Fibroblast of peridontal ligament (primary cell): ENCODE measurements at regions not wholly inside any gene's neighbourhood (a gene's known extent, or its start where the extent isn't known, plus 50 kb on each side); places are given as distances from the start of the nearest gene placed in this dataset.

Experiments
- DNase-seq: peaks from one replicate; pipeline ENCODE4 v3.0.0-alpha.2; 2010; ENCODE audit errors: extremely low read depth

- no peak for DNase-seq
These were observed 153.9 kb upstream of the MPPED2 start for GRCh38 chr11:30740091-30740490.

GRCh38 chr11:30735946-30736345, 149.8 kb upstream of the MPPED2 start:
- no peak for DNase-seq

- no peak for DNase-seq
These were observed 147.6 kb upstream of the MPPED2 start for GRCh38 chr11:30733748-30734147.

GRCh38 chr11:30730011-30730410, 143.9 kb upstream of the MPPED2 start:
- DNase-seq = no peak

- no peak for DNase-seq
These were observed 143.1 kb upstream of the MPPED2 start for GRCh38 chr11:30729187-30729713.

DNA sequence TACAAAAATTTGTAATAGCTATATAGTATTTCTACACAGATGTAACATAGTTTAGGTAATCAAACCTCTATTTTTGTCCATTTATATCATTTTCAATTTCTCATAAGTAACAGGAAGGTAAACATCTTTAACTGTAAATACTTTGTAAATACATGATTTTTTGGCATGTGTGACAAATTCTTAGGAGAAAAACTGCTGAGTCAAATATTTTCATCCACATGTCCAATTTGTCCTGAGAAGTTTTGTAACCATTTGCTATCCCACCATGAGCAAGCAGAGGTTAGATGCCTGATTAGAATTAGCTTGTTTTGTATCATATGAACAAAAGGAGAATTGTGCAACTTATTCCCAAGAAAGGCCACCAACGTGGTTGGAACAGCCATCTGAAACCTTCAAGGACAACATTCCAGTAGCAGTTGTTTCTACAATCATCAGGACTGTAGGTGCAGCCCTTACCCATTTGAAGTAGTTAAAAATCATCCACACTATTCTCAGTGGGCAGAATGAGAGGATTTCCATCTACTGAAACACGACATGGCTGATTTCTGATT, 139.6 kb upstream of the MPPED2 start:
- no peak for DNase-seq

DNA sequence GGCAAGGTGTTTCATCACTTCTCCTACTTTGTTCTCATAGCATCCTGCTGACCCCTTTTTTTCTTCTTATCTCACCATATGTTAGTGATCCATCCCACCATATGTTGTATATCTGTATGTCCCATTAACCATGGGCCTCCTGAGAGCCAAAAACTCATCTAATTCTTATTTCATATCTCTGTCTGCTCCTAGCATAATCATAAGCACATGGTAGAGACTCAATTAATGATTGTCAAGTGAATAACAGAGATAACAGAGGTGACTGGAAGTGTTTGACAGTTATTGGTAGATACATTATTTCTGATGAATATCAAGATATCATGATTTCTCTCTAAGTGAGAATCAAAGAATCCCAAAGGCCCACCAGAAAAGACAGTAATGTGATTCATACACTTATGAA, 138.1 kb upstream of the MPPED2 start:
- no peak for DNase-seq

DNA sequence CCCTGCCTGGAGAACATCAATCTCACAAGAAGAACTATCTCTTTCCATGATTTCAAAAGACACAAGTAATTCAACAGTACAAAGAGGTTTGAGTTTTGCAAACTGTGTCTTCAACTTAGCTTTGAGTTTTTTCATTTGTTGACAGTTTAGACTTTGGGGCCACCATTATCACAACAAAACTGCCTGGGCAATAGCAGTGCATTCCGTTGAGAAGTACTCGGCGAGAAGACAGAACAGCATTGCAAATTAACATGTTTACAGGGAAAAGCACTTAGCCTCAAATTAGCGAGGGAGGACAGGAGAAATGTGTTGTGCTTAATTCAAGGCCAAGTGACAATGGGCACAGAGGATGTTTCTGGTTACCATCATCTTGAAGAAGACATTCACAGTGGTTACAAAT, 133.2 kb upstream of the MPPED2 start:
- DNase-seq = no peak

DNA sequence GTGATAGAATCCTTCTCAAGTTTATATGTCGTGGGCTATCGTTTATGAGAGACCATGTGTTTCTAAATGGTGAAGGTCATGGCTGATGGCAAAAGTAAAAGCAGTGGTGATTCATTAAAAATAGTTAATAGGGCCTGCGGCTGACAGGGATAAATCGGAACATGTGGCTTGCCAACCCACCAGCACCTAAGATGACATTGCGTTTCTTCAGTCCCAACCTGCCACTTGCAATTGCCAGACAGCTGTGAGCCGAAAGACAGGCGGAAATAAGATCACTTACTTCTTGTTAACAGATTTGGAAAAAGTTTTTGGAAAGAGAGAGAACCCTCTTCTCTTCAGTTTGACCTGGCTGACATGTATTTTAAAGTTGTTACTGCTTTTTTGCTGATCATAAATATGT, 131.5 kb upstream of the MPPED2 start:
- DNase-seq = no peak

GRCh38 chr11:30717009-30717408, 130.9 kb upstream of the MPPED2 start:
- no peak for DNase-seq

- DNase-seq = no peak
These were observed 126.6 kb upstream of the MPPED2 start for GRCh38 chr11:30712749-30713148.

DNA sequence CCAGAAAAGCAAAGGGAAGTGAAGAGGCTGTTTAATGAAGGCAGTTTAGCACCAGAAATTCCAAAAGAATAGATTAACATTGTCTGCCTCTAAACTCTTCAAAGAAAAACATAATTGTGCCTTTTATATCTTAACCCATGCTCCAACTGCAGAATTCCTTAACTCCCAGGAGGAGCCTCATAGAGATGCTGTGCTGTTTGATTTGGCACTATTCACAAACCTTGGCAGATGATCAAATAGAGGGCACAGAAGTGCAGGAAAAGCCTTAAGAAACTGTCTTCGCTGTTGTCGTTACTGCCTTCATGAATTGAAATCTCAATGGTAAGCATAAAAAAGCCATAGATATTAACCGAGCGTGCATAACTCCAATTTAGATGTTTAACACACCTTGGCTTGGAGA, 124.1 kb upstream of the MPPED2 start:
- no peak for DNase-seq

GRCh38 chr11:30707110-30707509, 121.0 kb upstream of the MPPED2 start:
- no peak for DNase-seq

DNA sequence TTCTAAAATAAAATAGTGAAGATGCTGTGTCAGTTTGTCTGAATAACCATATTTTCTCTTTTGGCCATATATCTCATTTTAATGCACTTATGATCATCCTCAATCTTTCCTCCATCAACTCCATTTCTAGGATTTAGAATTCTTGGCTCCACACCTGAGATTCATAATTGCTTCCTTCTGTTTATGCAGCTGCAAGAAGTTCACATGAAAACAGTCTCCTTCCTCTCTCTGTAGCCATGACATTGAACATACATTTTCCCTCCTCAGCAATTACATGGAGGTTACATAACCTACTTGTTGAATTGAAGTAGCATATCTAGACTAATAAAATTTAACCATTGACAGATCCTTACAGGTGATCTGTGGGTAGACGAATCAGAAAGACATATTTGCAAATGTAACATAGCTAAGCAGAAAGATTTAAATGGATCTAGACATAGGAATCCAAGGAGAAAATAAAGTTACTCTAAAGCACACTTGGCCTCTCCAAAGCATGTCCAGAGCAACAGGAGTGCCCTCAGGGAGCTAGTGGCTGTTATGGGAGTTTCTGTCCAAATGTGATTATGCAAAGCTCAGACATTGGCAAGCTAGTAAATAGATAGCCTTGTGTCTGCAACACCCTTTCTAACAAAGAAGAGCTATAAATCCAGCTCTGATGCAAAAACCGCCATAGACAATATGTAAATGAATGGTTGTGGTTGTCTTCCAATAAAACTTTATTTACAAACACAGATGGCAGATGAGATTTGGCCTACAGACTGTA, 119.9 kb upstream of the MPPED2 start:
- no peak for DNase-seq

DNA sequence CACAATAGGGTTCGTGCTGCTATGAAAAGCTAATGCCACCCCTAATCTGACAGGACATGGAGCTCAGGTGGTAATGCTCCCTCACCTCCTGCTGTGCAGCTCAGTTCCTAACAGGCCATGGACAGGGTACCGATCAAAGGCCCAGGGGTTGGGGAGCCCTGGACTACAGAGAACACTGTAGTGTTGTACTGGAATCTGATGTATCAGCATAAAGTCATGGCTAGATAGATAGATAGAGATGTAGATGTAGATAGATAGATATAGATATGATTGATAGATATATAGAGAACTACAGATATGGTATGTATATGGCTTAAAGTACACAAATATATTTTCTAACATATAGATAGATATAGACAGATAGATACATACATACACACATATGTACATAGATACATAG, 112.3 kb upstream of the MPPED2 start:
- DNase-seq = no peak

DNA sequence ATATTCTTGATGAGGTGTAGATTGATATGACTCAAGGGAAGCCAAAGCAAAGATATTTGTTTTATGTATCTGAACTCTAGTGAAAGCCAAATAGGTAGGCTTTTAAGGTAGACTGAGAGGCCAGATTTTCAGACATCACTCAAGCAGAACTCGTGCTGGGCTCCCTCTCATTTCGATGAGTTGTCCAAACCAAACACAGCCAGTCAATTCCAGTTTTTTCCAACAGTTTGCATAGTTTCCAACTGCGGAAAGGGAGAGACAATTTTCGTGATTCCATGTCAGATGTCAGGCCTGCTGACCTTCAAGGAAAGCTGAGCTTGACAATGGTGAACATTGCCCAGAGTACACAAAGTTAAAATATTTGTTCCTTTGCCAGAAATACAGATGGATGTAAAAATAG, 110.9 kb upstream of the MPPED2 start:
- no peak for DNase-seq

DNA sequence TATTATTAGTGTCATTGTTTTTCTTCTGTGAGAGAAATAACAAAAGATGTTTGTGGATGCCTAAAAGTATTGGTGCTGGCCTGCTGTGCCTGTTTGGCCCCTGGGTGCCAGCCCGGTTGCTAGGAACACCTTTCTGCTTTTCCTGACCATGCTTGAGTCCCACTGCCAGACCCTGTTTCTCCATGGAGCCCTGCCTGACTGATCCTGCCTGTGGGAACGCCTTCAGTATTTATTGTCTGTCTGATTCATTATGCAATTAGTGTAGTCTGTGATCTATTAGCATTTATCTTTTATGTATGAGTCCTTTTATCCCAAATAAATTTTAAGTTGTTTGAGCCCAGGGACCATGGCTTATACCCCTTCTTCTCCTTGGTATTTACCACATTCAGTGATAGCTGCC, 98.6 kb upstream of the MPPED2 start:
- no peak for DNase-seq

- no peak for DNase-seq
These were observed 97.0 kb upstream of the MPPED2 start for GRCh38 chr11:30683176-30683575.

- no peak for DNase-seq
These were observed 80.7 kb upstream of the MPPED2 start for GRCh38 chr11:30666817-30667216.

DNA sequence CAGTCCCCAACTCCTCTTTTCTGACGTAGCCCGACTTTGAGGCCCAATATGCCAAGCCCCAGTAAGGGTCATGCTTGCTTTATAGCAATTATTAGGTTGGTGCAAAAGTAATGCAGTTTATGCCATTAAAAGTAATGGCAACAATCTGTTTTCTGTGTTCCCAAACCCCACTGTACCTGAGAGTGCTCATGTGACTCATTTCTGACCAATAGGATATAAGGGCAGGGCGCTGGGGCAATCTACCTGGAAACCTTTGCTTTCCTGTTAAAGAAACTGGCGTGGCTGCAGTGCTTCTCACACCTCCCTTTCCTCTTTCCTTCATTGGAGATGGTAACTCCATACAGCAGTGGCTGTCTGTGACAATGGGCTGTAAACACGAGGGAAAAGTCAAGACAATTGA, 78.9 kb upstream of the MPPED2 start:
- no peak for DNase-seq

- DNase-seq = peak; percentile 3
These were observed 67.5 kb upstream of the MPPED2 start for GRCh38 chr11:30653606-30654005.

- DNase-seq = no peak
These were observed 66.6 kb upstream of the MPPED2 start for GRCh38 chr11:30652801-30653200.

DNA sequence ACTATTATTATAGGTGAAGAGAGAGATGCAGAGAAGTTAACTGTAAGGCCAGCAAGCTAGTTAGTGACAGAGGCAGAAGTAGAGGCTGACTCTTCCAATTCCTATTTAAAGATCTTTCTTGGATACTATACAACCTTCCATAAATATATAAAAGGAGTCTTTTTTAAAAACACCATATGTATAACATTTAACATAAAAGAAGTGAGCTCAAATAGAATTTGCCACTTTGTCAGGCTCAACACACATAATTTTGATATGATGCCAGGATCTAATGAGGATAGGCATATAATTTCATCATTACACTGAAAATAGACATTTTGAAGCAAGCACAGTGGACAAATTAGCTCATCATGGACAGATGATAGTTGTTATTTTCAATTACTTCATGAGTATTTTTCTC, 64.1 kb upstream of the MPPED2 start:
- DNase-seq = no peak
